Ramos (cell line): ENCODE measurements at regions not wholly inside any gene's neighbourhood (a gene's known extent, or its start where the extent isn't known, plus 50 kb on each side); places are given as distances from the start of the nearest gene placed in this dataset.
"Not testable (repeated sequence)": the region's sequence is repeated elsewhere in the genome, so short reads cannot be mapped to it uniquely, and the experiment has no call there.

ENCODE experiments used
- in situ Hi-C: fragments of 300-500 bp; cut with MboI; formaldehyde crosslinking; loops from one replicate; pipeline ENCODE4 v1.14.3; 2022; ENCODE audit warnings: low sequenced_read_pairs; ENCODE audit not compliant: unreplicated experiment

DNA sequence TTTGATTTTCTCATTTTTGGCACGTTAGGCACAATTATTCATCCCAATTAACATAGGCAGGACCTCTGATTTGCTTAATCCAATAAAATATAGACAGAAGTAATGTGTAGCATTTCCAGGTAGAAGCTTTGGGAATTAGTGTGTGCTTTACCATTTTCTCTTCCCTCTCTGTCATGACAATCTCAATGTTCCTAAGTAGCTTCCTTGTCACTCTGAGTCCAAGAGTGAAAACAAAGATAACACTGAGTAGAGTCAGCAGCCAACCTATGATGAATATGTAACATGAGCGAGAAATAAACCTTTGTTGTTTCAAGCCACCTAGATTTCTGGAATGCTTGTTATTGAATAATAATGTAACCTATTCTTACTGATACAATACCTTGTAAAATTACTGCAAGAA, 283.8 kb downstream of the OMA1 start:
- in situ Hi-C loops: no loop called here

- in situ Hi-C loops: no loop called here
Observed at GRCh38 chr1:58258082-58258481, 288.4 kb downstream of the OMA1 start.

- in situ Hi-C loops: no loop called here
Observed at GRCh38 chr1:58257003-58257402, 289.5 kb downstream of the OMA1 start.

- in situ Hi-C loops: no loop called here
Observed at GRCh38 chr1:58256546-58256945, 290.0 kb downstream of the OMA1 start.

GRCh38 chr1:58256041-58256440, 290.5 kb downstream of the OMA1 start:
- in situ Hi-C loops: no loop called here

DNA sequence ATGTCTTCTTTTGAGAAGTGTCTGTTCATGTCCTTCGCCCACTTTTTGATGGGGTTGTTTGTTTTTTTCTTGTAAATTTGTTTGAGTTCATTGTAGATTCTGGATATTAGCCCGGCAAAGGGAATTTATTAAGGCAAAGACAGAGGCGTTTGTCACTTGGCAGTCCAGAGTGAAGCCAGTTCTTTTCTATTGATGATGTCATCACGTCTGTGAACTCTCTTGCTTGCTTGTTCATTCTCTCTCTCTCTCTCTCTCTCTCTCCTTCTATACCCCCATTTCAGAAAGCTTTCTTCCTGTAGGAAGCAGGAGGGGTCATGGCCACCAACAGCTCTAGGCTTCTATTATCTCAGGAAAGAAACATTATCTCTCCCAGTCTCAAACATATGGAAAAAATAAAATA, 291.3 kb downstream of the OMA1 start:
- in situ Hi-C loops: no loop called here

GRCh38 chr1:58251430-58252073, 295.0 kb downstream of the OMA1 start:
- in situ Hi-C loops: no loop called here

- in situ Hi-C loops: no loop called here
Observed at GRCh38 chr1:58250587-58250948, 296.0 kb downstream of the OMA1 start.

DNA sequence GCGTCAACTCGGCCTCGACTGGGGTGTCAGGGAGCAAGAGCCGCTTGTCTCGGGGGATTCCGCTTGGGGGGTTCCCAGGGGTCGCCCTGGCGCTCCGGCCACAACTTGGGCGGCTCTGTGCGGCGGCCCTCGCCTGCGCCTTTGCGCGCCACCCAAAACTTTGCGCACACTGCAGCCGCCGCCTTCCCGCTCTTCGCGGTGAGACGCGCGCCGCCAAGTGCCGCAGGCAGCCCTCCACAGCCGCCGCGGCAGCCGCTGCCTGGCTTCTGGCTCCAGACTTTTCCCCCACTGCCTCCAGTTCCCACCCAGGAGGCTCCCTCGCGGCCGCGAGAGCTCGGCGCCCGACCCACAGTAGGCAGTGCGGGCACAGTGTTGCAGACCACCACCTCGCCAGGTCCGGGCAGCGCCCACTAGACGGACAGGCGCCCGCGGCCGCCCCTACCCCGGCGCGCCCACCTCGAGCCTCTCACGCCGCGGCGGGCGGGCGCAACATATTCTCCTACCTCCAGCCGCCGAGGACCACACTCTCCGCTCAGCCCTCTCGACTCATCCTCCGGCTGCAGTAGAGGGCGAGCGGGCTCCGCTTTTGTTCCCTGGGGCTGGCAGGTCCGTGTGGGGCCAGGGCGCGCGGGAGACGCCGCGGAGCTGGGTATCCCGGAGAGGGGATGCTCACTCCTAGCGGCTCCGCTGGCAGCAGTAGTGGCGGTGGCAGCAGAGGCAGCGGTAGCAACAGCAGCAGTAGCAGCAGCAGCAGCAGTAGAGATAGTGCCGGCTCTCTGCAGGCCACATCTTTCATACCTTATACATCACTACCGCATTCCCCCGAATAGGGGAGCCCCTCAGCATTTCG, 296.6 kb downstream of the OMA1 start:
- in situ Hi-C loops: no loop called here

DNA sequence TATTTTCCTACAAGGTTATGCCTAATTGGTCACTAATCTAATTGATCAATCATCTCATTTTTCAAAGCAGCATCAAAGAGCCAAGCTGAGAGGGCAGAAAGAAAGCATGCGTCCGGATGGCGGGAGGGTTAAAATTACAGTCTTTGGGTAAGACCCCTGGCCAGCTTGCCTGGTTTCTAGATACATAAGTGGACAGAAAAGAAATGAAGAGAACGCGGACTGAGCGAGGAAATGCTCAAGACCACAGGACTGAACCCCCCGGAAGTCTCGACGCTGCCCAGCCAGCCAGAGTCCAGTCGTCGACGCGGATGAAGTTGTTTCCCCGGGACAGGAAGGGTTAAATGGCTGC, 297.2 kb downstream of the OMA1 start:
- in situ Hi-C loops: no loop called here

- in situ Hi-C loops: no loop called here
Observed at GRCh38 chr1:58248791-58249190, 297.7 kb downstream of the OMA1 start.

DNA sequence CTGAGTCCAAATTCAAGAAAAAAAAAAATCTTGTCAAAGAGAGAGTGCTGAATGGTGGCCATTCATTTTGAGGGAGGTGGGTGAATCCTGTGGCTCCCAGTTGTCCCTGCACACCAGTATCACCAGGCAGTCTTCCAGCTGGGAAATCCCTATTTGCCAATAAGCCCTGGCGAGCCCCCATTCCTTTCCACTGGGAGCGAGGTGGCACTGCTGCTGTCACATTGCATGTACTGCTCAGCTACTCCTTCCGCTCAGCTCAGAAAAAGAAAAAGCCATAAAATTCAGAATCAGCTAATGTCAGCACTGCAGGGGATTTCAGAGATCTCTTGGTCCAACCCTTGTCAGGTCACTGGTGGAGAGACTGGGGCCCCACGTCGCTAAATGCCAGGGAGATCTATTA, 298.5 kb downstream of the OMA1 start:
- in situ Hi-C loops: no loop called here

- in situ Hi-C loops: no loop called here
Observed at GRCh38 chr1:58246549-58246948, 300.0 kb downstream of the OMA1 start.

DNA sequence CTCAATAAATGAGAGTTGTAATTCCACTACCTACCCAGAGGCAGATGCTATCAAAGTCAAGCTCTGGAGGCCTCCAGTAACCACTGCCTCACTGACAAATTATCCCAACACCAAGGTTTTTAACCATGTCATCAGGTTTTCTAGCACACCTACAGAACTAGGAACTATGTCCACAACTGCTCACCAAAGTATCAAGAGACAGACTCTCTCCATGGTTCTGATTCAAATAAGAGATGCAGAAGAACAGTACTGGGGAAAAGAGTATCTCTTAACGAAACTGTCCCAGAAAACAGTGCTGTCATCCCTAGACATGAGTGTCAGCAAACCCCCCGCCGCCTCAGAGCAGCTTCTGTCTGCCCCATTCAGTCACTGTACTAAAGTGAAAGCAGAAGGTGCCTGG, 301.7 kb downstream of the OMA1 start:
- in situ Hi-C loops: no loop called here

- in situ Hi-C loops: no loop called here
Observed at GRCh38 chr1:58238846-58239245, 307.7 kb downstream of the OMA1 start.

DNA sequence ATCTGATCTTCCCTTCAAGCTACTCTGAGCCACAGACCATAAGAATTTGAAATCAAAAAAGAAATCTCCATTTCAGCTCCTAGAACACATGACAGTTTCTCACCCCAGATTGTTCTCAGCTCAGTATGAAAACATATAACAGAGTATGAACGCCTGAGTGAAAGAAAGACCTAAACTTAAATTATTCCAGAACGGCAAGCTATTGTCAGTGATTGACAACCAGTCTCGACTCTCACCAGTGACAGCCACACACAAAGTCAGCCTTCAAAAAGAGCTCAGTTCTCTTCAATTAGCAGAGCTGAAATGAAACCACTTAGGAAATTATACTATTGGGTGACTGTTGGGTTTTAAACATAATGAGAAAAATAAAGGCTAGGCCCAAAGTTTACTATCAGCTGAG, 312.8 kb downstream of the OMA1 start:
- in situ Hi-C loops: no loop called here

DNA sequence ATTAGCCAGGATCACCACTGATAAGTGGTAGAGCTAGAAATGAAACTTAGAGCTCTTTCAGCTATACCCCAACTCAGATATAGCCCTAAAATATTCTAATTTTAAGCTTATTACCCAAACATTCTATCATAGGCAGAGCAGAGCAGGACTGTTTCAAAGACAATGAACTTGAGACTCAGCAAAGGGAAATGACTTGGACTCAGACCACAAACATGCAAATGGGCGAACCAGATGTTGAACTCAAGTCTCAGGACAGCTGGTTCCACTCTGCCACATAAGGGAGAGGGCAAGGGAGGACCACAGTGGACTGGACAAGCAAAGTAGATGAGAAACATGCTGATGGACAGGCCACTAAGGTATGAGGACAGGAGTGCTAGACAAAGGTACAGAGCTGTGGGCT, 315.3 kb downstream of the OMA1 start:
- in situ Hi-C loops: no loop called here

DNA sequence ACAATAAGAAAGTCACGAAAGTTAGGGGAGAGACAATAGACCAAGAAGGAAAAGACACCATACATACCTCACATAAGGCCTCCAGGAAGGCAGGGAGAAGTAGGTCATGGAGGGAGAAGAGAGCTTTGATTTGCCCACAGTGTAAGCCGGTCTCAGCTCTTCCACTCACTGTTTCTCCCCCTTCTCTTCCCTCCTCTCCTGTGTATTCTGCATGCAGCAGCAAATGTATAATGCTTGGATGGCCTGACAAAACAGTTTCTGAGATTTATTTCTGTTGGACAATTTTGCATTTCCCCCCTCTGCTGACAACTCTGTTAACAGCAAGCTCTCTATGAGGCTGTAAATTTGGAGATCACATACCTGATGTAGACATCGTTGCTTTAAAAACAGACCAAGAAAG, 318.9 kb downstream of the OMA1 start:
- in situ Hi-C loops: no loop called here

DNA sequence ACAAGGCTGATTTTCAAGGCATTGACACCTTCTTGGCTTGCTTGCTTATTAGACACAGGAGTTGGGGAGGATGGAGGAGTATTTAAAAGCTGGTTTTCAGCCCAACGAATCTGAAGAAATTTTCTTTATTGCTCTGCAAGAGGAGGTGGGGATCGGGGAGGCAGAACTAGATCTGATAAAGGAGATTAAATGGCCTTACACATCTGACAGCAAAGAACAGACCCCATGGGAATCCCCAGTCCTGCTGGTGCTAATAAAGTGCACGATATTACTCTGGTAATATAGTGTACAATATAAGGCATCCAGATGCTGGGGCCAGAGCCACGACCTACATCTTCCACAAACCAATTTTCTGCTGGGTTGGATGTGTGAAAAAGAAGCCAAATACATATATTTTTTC, 323.0 kb downstream of the OMA1 start:
- in situ Hi-C loops: no loop called here

DNA sequence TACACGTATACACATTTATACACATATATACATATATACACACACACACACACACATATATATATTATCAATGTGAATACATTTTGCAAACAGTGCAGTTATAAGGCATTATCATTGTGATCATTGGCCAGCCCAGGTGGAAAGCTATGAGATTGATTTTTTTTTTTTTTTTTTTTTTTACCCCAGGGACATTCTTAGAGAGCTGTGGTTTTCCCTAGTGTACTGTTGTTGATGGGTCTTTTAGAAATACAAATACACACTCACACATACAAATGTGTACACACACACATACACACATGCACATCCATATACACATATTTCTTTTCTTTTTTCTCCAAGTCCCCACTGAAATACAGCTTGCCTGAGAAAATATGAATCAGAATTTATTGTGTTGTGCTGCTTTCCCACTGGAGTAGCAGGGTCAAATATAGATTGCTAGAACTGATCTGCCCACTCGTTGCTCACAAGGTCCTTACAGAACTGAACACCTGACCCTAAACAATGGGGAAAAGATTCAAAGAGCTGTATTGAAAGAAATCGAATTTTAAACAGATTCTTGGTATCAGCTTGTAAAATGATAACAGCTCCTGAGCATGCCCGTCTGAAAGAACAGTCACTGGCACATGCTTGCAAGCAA, 325.6 kb downstream of the OMA1 start:
- in situ Hi-C loops: no loop called here

- in situ Hi-C loops: not testable (repeated sequence)
Observed at GRCh38 chr1:58216169-58216568, 330.4 kb downstream of the OMA1 start.

- in situ Hi-C loops: no loop called here
Observed at GRCh38 chr1:58214674-58215073, 331.9 kb downstream of the OMA1 start.
